Panc1 (cell line): ENCODE measurements at regions not wholly inside any gene's neighbourhood (a gene's known extent, or its start where the extent isn't known, plus 50 kb on each side); places are given as distances from the start of the nearest gene placed in this dataset.

Experiments
- ATAC-seq: fragments of 200-7000 bp; cut with Tn5 transposase; 2 replicates; pipeline ENCODE4 v1.9.1; 2020; ENCODE audit warnings: mild to moderate bottlenecking, moderate library complexity
- BruUV-seq: library from RNA; stranded (reverse); fragments of 400-500 nt; replicated peaks from 2 replicates; lab custom pipeline; 2021; lab: Mats Ljungman, UMichigan
- CTCF ChIA-PET: fragments of 300-600 bp; sonication (Branson Sonifier 250); formaldehyde crosslinking; loops from one replicate; lab custom pipeline; 2022; ENCODE audit warnings: antibody characterized with exemption; lab: Charles Lee
- POLR2A ChIA-PET: fragments of 300-600 bp; sonication (Branson Sonifier 250); formaldehyde crosslinking; loops from one replicate; lab custom pipeline; 2022; ENCODE audit warnings: antibody characterized with exemption; lab: Charles Lee
- DNase-seq: peaks from one replicate; pipeline ENCODE4 v3.0.0-alpha.2; 2010; ENCODE audit warnings: low read depth, low spot score
- H3K27ac ChIP-seq: 2 replicates; pipeline ENCODE4 v1.5.1; 2011; ENCODE audit warnings: mild to moderate bottlenecking, low read length, inconsistent platforms
- H3K27me3 ChIP-seq: fragments of 200-500 bp; sonication (Bioruptor generic); 2 replicates; pipeline ENCODE4 v1.6.0; 2014; ENCODE audit warnings: low read length, inconsistent platforms; ENCODE audit not compliant: control insufficient read depth, insufficient read depth
- H3K36me3 ChIP-seq: fragments of 200-500 bp; sonication (Bioruptor generic); 2 replicates; pipeline ENCODE4 v1.5.1; 2014; ENCODE audit warnings: inconsistent platforms, mild to moderate bottlenecking, low read length, moderate library complexity; ENCODE audit not compliant: control insufficient read depth, insufficient read depth
- H3K4me1 ChIP-seq: 2 replicates; pipeline ENCODE4 v1.5.1; 2011; ENCODE audit warnings: inconsistent platforms, mild to moderate bottlenecking, low read length, moderate library complexity; ENCODE audit not compliant: control insufficient read depth, insufficient read depth
- H3K4me3 ChIP-seq, 2 experiments: 2 replicates each; pipeline ENCODE4 v1.5.1; 2011 to 2012; ENCODE audit warnings: low read depth in 2 of 2, low read length in 2 of 2, mild to moderate bottlenecking in 2 of 2, inconsistent platforms in 1 of 2, moderate library complexity in 1 of 2
- H3K9me3 ChIP-seq: fragments of 200-500 bp; sonication (Bioruptor generic); 2 replicates; pipeline ENCODE4 v1.5.1; 2014; ENCODE audit warnings: low read depth, mild to moderate bottlenecking, inconsistent platforms, low read length, moderate library complexity; ENCODE audit not compliant: control insufficient read depth, insufficient read depth
- POLR2AphosphoS5 ChIP-seq: IDR thresholded peaks from 2 replicates; pipeline ENCODE4 v1.6.1; 2012; ENCODE audit warnings: mild to moderate bottlenecking, low read depth, low read length, moderate library complexity
- SIN3A ChIP-seq: IDR thresholded peaks from 2 replicates; pipeline ENCODE4 v1.6.1; 2012; ENCODE audit warnings: low read depth, mild to moderate bottlenecking, low read length, moderate library complexity, borderline replicate concordance; ENCODE audit not compliant: insufficient read depth
- TCF7L2 ChIP-seq: IDR thresholded peaks from 2 replicates; pipeline ENCODE4 v1.6.1; 2011; ENCODE audit warnings: mild to moderate bottlenecking, low read depth, low read length, inconsistent platforms
- in situ Hi-C: cut with HindIII; loops from 2 replicates; pipeline ENCODE4 v1.10.0; 2016; ENCODE audit warnings: low sequenced_read_pairs, low pct_unique_long_range_greater_than_20kb
- intact Hi-C: fragments of 100-400 bp; cut with micrococcal nuclease; formaldehyde crosslinking; loops from one replicate; pipeline ENCODE4 v1.10.0; 2022; ENCODE audit not compliant: unreplicated experiment
- TF ChIP-seq, protein P1 (sequence below), 2 experiments: IDR thresholded peaks; 2 replicates each; pipeline ENCODE4 v1.6.1; 2011 to 2012; ENCODE audit warnings: low read depth in 2 of 2, control low read depth in 1 of 2, low read length in 1 of 2, mild to moderate bottlenecking in 1 of 2, moderate library complexity in 1 of 2; ENCODE audit not compliant: insufficient read depth in 1 of 2
- TF ChIP-seq, protein P2 (sequence below): fragments of 450-650 bp; IDR thresholded peaks from 2 replicates; pipeline ENCODE4 v1.5.1; 2017; ENCODE audit warnings: mild to moderate bottlenecking

GRCh38 chr14:26032348-26032747 lies 565.5 kb downstream of the NOVA1 start:
- ATAC-seq (no peak), DNase-seq (no peak)
- Histone ChIP-seq H3K4me3 (no peak overlapping the region), H3K27me3 (no peaks in the 10 kb centered on the region), H3K36me3 (no peaks in the 10 kb centered on the region), H3K9me3 (no peaks in the 10 kb centered on the region), H3K27ac (no peak overlapping the region), H3K4me1 (no peaks in the 10 kb centered on the region)
- BruUV-seq = no TSS peak
- POLR2A ChIA-PET = no interaction called here
- CTCF ChIA-PET = no interaction called here
- TF ChIP-seq POLR2AphosphoS5 (no peak), TCF7L2 (no peak), SIN3A (no peak)
- TF ChIP-seq, protein P1, sequence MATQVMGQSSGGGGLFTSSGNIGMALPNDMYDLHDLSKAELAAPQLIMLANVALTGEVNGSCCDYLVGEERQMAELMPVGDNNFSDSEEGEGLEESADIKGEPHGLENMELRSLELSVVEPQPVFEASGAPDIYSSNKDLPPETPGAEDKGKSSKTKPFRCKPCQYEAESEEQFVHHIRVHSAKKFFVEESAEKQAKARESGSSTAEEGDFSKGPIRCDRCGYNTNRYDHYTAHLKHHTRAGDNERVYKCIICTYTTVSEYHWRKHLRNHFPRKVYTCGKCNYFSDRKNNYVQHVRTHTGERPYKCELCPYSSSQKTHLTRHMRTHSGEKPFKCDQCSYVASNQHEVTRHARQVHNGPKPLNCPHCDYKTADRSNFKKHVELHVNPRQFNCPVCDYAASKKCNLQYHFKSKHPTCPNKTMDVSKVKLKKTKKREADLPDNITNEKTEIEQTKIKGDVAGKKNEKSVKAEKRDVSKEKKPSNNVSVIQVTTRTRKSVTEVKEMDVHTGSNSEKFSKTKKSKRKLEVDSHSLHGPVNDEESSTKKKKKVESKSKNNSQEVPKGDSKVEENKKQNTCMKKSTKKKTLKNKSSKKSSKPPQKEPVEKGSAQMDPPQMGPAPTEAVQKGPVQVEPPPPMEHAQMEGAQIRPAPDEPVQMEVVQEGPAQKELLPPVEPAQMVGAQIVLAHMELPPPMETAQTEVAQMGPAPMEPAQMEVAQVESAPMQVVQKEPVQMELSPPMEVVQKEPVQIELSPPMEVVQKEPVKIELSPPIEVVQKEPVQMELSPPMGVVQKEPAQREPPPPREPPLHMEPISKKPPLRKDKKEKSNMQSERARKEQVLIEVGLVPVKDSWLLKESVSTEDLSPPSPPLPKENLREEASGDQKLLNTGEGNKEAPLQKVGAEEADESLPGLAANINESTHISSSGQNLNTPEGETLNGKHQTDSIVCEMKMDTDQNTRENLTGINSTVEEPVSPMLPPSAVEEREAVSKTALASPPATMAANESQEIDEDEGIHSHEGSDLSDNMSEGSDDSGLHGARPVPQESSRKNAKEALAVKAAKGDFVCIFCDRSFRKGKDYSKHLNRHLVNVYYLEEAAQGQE (IDR thresholded peaks at IDR 0.05; ENCODE audit: insufficient read depth in 1 of 2, low read depth in 2 of 2, low read length in 1 of 2) = no peak
- TF ChIP-seq, protein P2, sequence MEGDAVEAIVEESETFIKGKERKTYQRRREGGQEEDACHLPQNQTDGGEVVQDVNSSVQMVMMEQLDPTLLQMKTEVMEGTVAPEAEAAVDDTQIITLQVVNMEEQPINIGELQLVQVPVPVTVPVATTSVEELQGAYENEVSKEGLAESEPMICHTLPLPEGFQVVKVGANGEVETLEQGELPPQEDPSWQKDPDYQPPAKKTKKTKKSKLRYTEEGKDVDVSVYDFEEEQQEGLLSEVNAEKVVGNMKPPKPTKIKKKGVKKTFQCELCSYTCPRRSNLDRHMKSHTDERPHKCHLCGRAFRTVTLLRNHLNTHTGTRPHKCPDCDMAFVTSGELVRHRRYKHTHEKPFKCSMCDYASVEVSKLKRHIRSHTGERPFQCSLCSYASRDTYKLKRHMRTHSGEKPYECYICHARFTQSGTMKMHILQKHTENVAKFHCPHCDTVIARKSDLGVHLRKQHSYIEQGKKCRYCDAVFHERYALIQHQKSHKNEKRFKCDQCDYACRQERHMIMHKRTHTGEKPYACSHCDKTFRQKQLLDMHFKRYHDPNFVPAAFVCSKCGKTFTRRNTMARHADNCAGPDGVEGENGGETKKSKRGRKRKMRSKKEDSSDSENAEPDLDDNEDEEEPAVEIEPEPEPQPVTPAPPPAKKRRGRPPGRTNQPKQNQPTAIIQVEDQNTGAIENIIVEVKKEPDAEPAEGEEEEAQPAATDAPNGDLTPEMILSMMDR = no peak
- in situ Hi-C loops = no loop called here
- intact Hi-C loops = no loop called here

DNA sequence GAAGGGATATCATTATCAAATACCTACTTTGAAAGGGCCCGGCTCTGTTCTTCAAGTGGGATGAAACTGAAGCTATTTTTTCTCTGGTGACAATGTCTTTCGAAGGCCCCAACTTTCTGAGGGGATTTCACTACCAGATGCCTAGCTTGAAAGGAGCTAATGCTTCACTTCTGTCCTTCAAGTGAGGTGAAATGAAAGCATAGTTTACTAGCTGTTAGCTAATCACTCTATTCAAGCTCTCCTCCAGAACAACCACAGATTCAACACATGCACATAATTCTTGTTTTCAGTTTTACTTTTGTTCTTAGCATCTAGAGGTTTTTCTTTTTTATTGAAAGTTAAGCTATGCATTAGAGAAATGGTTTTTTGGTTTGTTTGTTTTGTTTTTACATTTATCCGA lies 571.4 kb downstream of the NOVA1 start:
- intact Hi-C loops (no loop called here), in situ Hi-C loops (no loop called here)
- BruUV-seq = no TSS peak
- Histone ChIP-seq H3K27me3 (no peaks in the 10 kb centered on the region), H3K36me3 (no peaks in the 10 kb centered on the region), H3K27ac (no peak overlapping the region), H3K9me3 (no peaks in the 10 kb centered on the region), H3K4me3 (no peak overlapping the region), H3K4me1 (no peaks in the 10 kb centered on the region)
- no peak for DNase-seq
- TF ChIP-seq, protein P2 = no peak
- TF ChIP-seq TCF7L2 = no peak
- no peak for TF ChIP-seq SIN3A
- TF ChIP-seq POLR2AphosphoS5 = no peak
- TF ChIP-seq, protein P1 (IDR thresholded peaks at IDR 0.05; ENCODE audit: insufficient read depth in 1 of 2, low read depth in 2 of 2, low read length in 1 of 2) = no peak
- CTCF ChIA-PET = no interaction called here
- POLR2A ChIA-PET = no interaction called here
- no peak for ATAC-seq
